Heart left ventricle (tissue), 13 donors: ENCODE measurements at regions not wholly inside any gene's neighbourhood (a gene's known extent, or its start where the extent isn't known, plus 50 kb on each side); places are given as distances from the start of the nearest gene placed in this dataset.

Source experiments
- CTCF ChIP-seq, 12 donors: fragments of 200-600 bp; sonication (generic) in 4 of 12; IDR thresholded peaks; one replicate each; pipeline versions ENCODE4 v1.5.0 to v1.8.0; 2018 to 2022; ENCODE audit warnings: antibody characterized with exemption in 12 of 12, mild to moderate bottlenecking in 5 of 12
- POLR2A ChIP-seq, 2 donors: fragments of 450-650 bp; IDR thresholded peaks; one replicate each; pipeline ENCODE4 v1.6.1; 2017; ENCODE audit warnings: antibody characterized with exemption in 2 of 2, mild to moderate bottlenecking in 2 of 2, moderate library complexity in 2 of 2
- donor health status: ischemic (EF 13 %, LVEDD 7.1; RV severe dilation, severe dysfunction).
- donor health status: DM: no; HTN: yes; CAD: no.
- donor health status: DM: no; HTN: no; CAD: no.
- donor health status: ischemic (EF 25% LVEDD 6.9; RV normal size, moderate dysfunction).
- donor health status: ischemic (EF 25% LVEDD 5.7; RV mildly dilated, moderate dysfunction).
- donor health status: ischemic (EF 35%, LVEDD 5.7; RV mildly dilated, moderate dysfunction).
- donor health status: nonischemic (EF 11% LVEDD 7.7; RV severe dilation, severe dysfunction).
- donor health status: DM: yes; HTN: yes; CAD: no.
- donor health status: PGD.
- donor health status: ischemic (EF 29% LVEDD 5.4; RV normal size, mild dysfunction).
- donor health status: nonischemic (EF 23%, LVEDD 6.1; RV moderate dilation, normal function).

- TF ChIP-seq CTCF (IDR thresholded peaks at IDR 0.05) = no peak
- no peak for TF ChIP-seq POLR2A (IDR thresholded peaks at IDR 0.05)
These were observed 239.9 kb downstream of the OPA1 start for GRCh38 chr3:193832833-193833413.
